Mesenchymal stem cell (in vitro differentiated cells and primary cell): ENCODE measurements at regions not wholly inside any gene's neighbourhood (a gene's known extent, or its start where the extent isn't known, plus 50 kb on each side); places are given as distances from the start of the nearest gene placed in this dataset.
A peak's percentile ranks its signal among the peaks of the same experiment; 100 is the strongest.

Source experiments
- DNase-seq: peaks from one replicate; pipeline ENCODE4 v3.0.0-alpha.2; 2013
- H2AFZ ChIP-seq: one replicate; pipeline ENCODE4 v1.6.1; 2013; ENCODE audit warnings: low read depth, mild to moderate bottlenecking, control low read depth, inconsistent platforms, low read length, moderate library complexity
- H2AK5ac ChIP-seq: 2 replicates; pipeline ENCODE4 v1.6.1; 2013; ENCODE audit warnings: low read length, moderate library complexity, mild to moderate bottlenecking, inconsistent platforms; ENCODE audit not compliant: severe bottlenecking
- H2BK120ac ChIP-seq: one replicate; pipeline ENCODE4 v1.6.1; 2013; ENCODE audit warnings: low read depth, mild to moderate bottlenecking, inconsistent platforms, low read length, moderate library complexity
- H2BK12ac ChIP-seq, 2 experiments: one replicate each; pipeline ENCODE4 v1.6.1; 2013; ENCODE audit warnings: inconsistent platforms in 2 of 2, low read length in 2 of 2, mild to moderate bottlenecking in 2 of 2, moderate library complexity in 2 of 2, control low read depth in 1 of 2
- H2BK15ac ChIP-seq: one replicate; pipeline ENCODE4 v1.6.1; 2013; ENCODE audit warnings: mild to moderate bottlenecking, low read depth, inconsistent platforms; ENCODE audit not compliant: poor library complexity, severe bottlenecking
- H2BK5ac ChIP-seq: 2 replicates; pipeline ENCODE4 v1.6.1; 2013; ENCODE audit warnings: low read depth, mild to moderate bottlenecking, low read length, control low read depth, inconsistent platforms; ENCODE audit not compliant: poor library complexity, severe bottlenecking
- H3K14ac ChIP-seq, 2 experiments: one replicate each; pipeline ENCODE4 v1.6.1; 2013; ENCODE audit warnings: inconsistent platforms in 2 of 2, low read length in 2 of 2, control low read depth in 1 of 2, mild to moderate bottlenecking in 1 of 2, moderate library complexity in 1 of 2
- H3K18ac ChIP-seq, 2 experiments: one replicate each; pipeline ENCODE4 v1.6.1; 2013; ENCODE audit warnings: inconsistent platforms in 2 of 2, low read length in 2 of 2, control low read depth in 1 of 2, low read depth in 1 of 2, mild to moderate bottlenecking in 1 of 2
- H3K23ac ChIP-seq, 2 experiments: one replicate each; pipeline ENCODE4 v1.6.1; 2013; ENCODE audit warnings: inconsistent platforms in 2 of 2, low read length in 2 of 2, mild to moderate bottlenecking in 2 of 2, moderate library complexity in 2 of 2, control low read depth in 1 of 2
- H3K27ac ChIP-seq: 2 replicates; pipeline ENCODE4 v1.5.1; 2013; ENCODE audit warnings: mild to moderate bottlenecking, moderate library complexity, low read length, control low read depth, inconsistent platforms; ENCODE audit not compliant: poor library complexity, severe bottlenecking
- H3K27me3 ChIP-seq, 2 experiments: 2 replicates each; pipeline versions ENCODE4 v1.6.1 to v1.7.0; 2013; ENCODE audit warnings: low read length in 2 of 2, mild to moderate bottlenecking in 2 of 2, moderate library complexity in 2 of 2, control low read depth in 1 of 2, inconsistent platforms in 1 of 2; ENCODE audit not compliant: control insufficient read depth in 1 of 2, insufficient read depth in 1 of 2
- H3K36me3 ChIP-seq, 2 experiments: 2 replicates each; pipeline versions ENCODE4 v1.6.1 to v1.7.0; 2013; ENCODE audit warnings: low read length in 2 of 2, control low read depth in 1 of 2, inconsistent platforms in 1 of 2, low read depth in 1 of 2, mild to moderate bottlenecking in 1 of 2; ENCODE audit not compliant: insufficient read depth in 2 of 2, control insufficient read depth in 1 of 2
- H3K4ac ChIP-seq, 2 experiments: one replicate each; pipeline ENCODE4 v1.6.1; 2013; ENCODE audit warnings: inconsistent platforms in 2 of 2, low read length in 2 of 2, mild to moderate bottlenecking in 2 of 2, moderate library complexity in 2 of 2, control low read depth in 1 of 2, low read depth in 1 of 2
- H3K4me1 ChIP-seq: 2 replicates; pipeline ENCODE4 v1.6.1; 2013; ENCODE audit warnings: low read depth, low read length, control low read depth; ENCODE audit not compliant: control insufficient read depth, insufficient read depth
- H3K4me2 ChIP-seq: 2 replicates; pipeline ENCODE4 v1.6.1; 2013; ENCODE audit warnings: low read length, mild to moderate bottlenecking, inconsistent platforms; ENCODE audit not compliant: poor library complexity, severe bottlenecking
- H3K4me3 ChIP-seq, 2 experiments: 2 replicates each; pipeline versions ENCODE4 v1.5.1 to v1.7.0; 2013; ENCODE audit warnings: low read length in 2 of 2, mild to moderate bottlenecking in 2 of 2, control low read depth in 1 of 2, low read depth in 1 of 2; ENCODE audit not compliant: insufficient read depth in 1 of 2
- H3K79me1 ChIP-seq: replicated peaks from 2 replicates; pipeline ENCODE4 v1.6.1; 2013; ENCODE audit warnings: mild to moderate bottlenecking, control low read depth, low read length, inconsistent platforms; ENCODE audit not compliant: poor library complexity, severe bottlenecking
- H3K9ac ChIP-seq: 2 replicates; pipeline ENCODE4 v1.7.0; 2013; ENCODE audit warnings: mild to moderate bottlenecking, low read length, moderate library complexity
- H3K9me3 ChIP-seq: 2 replicates; pipeline ENCODE4 v1.7.0; 2013; ENCODE audit warnings: mild to moderate bottlenecking, low read length; ENCODE audit not compliant: control insufficient read depth
- H4K8ac ChIP-seq: one replicate; pipeline ENCODE4 v1.6.1; 2013; ENCODE audit warnings: inconsistent platforms, mild to moderate bottlenecking, low read length, moderate library complexity
- H4K91ac ChIP-seq: one replicate; pipeline ENCODE4 v1.6.1; 2013; ENCODE audit warnings: mild to moderate bottlenecking, low read length, inconsistent platforms
- WGBS: methylation state at CpG from one replicate; pipeline ENCODE4 v1.1.7; 2013; ENCODE audit warnings: mixed read lengths; 5-methylcytosine and 5-hydroxymethylcytosine counted together

DNA sequence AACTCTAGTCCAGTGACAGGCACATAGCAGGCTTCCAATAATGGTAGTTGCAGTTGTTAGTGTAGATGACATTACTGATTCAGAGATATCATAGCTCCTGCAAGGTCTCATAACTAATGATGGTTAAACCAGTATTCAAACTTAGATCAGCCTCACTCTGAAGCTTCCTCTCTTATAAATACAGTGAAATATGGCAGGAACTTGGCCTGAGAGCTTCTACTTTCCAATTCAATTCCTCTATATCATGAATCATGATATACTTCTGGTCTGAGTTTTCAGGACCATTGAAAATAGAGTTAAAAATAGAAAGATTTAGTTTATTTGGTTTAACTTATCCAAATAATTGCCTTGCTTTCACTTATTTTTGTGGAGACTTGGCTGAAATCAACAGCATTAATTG lies 167.5 kb upstream of the NOVA1 start:
- Histone ChIP-seq H3K9me3 (no peaks in the 10 kb centered on the region), H3K9ac (peak overlapping the region; percentile 67), H2BK15ac (no peak overlapping the region), H3K27ac (no peak overlapping the region), H4K91ac (no peak overlapping the region), H3K4me1 (no peaks in the 10 kb centered on the region), H3K27me3 (no peaks in the 10 kb centered on the region), H3K23ac (no peak overlapping the region), H3K79me1 (no peaks in the 10 kb centered on the region), H3K18ac (no peak overlapping the region), H2AFZ (no peak overlapping the region), H2AK5ac (no peak overlapping the region), H3K4me2 (no peak overlapping the region), H3K36me3 (no peaks in the 10 kb centered on the region), H2BK5ac (no peak overlapping the region), H4K8ac (no peak overlapping the region), H3K4me3 (no peak overlapping the region), H3K14ac (no peak overlapping the region), H2BK120ac (no peak overlapping the region), H3K4ac (no peak overlapping the region), H2BK12ac (no peak overlapping the region)
- no peak for DNase-seq

DNA sequence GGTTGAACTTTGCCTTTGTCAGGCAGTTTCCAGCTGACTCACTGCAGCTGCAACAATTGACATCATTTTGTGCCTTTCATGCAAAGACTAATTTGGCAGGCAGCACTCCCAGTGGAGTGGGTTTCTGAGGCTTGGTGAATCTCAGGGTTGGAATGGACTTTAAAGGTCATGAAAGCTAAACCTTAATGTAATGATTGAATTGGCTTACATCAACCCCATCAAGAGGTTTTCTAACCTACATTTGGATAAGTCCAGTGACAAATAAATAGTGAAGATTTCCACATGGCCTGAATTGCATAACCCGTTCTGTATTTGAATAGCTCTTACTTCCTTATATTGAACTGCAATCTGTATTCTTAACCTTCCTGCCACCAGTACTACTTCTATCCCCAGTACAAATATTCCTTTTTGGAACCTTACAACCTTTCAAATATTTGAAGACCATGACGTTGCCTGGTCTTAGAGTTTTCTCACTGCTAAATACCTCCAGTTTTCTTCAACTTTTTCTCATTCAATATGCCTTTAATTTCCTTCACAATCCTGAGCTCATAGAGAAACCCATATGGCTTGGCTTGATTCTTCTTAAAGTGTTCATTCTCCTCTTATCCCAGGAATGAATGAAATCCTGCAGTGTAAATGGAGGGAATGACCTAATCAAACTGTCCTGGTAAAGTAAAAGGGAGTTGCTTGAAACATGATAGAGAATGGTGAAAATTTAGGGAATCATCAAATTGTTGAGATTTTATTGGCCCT lies 168.1 kb upstream of the NOVA1 start:
- Histone ChIP-seq H4K8ac (no peak overlapping the region), H3K14ac (no peak overlapping the region), H4K91ac (no peak overlapping the region), H3K36me3 (no peaks in the 10 kb centered on the region), H2AK5ac (no peak overlapping the region), H3K18ac (no peak overlapping the region), H3K9me3 (no peaks in the 10 kb centered on the region), H2BK120ac (no peak overlapping the region), H2BK5ac (no peak overlapping the region), H2BK12ac (no peak overlapping the region), H3K9ac (peak overlapping the region; percentile 67), H2AFZ (no peak overlapping the region), H3K27me3 (no peaks in the 10 kb centered on the region), H3K27ac (peak overlapping the region; percentile 35), H3K4me3 (no peak overlapping the region), H3K4me2 (no peak overlapping the region), H3K23ac (no peak overlapping the region), H3K4ac (no peak overlapping the region), H3K79me1 (no peaks in the 10 kb centered on the region), H2BK15ac (no peak overlapping the region), H3K4me1 (no peaks in the 10 kb centered on the region)
- 31% methylated on average over 2 of the region's 2 CpGs for WGBS
- DNase-seq = peak; percentile 90

DNA sequence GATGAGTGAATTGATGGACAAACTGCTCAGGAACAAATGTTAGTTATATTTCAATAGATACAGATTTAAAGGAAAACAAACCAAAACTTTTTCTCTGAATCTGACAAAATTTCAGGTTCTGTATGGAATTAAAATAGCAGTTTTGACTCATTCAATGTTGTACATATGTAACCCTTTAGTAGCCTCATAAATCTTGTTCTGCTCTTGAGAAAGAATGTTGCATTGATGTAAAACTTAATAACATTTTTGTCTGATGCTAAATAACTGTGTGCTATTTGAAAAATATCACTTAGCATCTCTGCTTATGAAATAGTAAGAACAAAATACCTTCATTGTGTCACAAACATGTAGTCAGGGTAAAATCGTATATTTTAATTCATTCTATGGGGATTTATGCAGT lies 168.9 kb upstream of the NOVA1 start:
- Histone ChIP-seq H3K4ac (no peak overlapping the region), H3K27me3 (no peaks in the 10 kb centered on the region), H3K14ac (no peak overlapping the region), H2BK15ac (no peak overlapping the region), H2BK12ac (no peak overlapping the region), H4K8ac (no peak overlapping the region), H3K18ac (no peak overlapping the region), H3K27ac (no peak overlapping the region), H3K4me3 (no peak overlapping the region), H2BK120ac (no peak overlapping the region), H3K4me2 (no peak overlapping the region), H3K4me1 (no peaks in the 10 kb centered on the region), H2BK5ac (no peak overlapping the region), H4K91ac (no peak overlapping the region), H3K79me1 (no peaks in the 10 kb centered on the region), H3K9me3 (no peaks in the 10 kb centered on the region), H2AFZ (no peak overlapping the region), H3K23ac (no peak overlapping the region), H2AK5ac (no peak overlapping the region), H3K9ac (peak overlapping the region; percentile 63), H3K36me3 (no peaks in the 10 kb centered on the region)
- DNase-seq = no peak
- WGBS = no CpG with 5 or more reads among the region's 1 CpG

DNA sequence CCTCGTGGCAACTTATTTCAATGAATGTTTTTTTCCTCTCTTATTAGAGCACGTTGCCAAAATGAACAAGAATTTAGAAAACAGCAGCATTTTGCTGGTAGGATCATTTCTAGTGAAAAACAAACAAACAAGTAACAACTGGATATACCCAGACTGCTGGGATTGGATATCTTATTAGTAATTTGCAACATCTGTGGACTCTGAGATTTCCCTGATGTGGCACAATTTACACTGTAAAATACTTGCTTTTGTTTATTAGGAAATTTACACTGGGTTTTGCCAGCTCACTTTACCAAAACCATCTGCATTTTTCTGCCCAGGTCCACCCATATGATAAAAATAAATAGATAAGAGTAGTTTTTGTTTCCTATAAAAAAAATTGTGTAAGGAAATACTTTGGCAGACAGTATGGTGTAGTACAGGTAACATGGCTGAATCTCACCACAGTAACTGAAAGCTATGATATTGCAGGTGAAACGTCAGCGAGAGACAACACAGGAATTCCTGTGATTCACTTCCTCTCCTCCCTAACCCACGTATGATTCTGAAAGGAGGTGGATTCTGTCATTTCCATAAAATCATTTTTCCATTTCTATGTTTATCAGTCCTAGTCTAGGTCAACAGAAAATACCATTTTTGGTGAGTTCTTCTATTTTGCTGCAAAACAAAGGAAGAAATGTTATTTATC lies 176.2 kb upstream of the NOVA1 start:
- Histone ChIP-seq H3K36me3 (no peaks in the 10 kb centered on the region), H3K9me3 (no peaks in the 10 kb centered on the region), H2BK15ac (no peak overlapping the region), H4K91ac (no peak overlapping the region), H2BK12ac (no peak overlapping the region), H3K4me3 (no peak overlapping the region), H3K14ac (no peak overlapping the region), H4K8ac (no peak overlapping the region), H3K4me2 (no peak overlapping the region), H2AK5ac (no peak overlapping the region), H3K18ac (no peak overlapping the region), H2BK5ac (no peak overlapping the region), H3K4ac (no peak overlapping the region), H2AFZ (no peak overlapping the region), H3K23ac (no peak overlapping the region), H3K4me1 (no peaks in the 10 kb centered on the region), H3K9ac (no peak overlapping the region), H3K27me3 (no peaks in the 10 kb centered on the region), H2BK120ac (no peak overlapping the region), H3K79me1 (no peaks in the 10 kb centered on the region), H3K27ac (no peak overlapping the region)
- DNase-seq = no peak
- WGBS = 80% methylated on average over 1 of the region's 5 CpGs
